Lower leg skin (tissue), 3 donors: ENCODE measurements at regions not wholly inside any gene's neighbourhood (a gene's known extent, or its start where the extent isn't known, plus 50 kb on each side); places are given as distances from the start of the nearest gene placed in this dataset.

Source experiments
- CTCF ChIP-seq, 3 donors: fragments of 450-650 bp; IDR thresholded peaks; one replicate each; pipeline ENCODE4 v1.5.1; 2016; ENCODE audit warnings: antibody characterized with exemption in 3 of 3, mild to moderate bottlenecking in 3 of 3, moderate library complexity in 2 of 3
- POLR2A ChIP-seq, 2 donors: fragments of 450-650 bp; IDR thresholded peaks; one replicate each; pipeline ENCODE4 v1.6.1; 2016 to 2017; ENCODE audit warnings: antibody characterized with exemption in 2 of 2, mild to moderate bottlenecking in 1 of 2, moderate library complexity in 1 of 2

- no peak for TF ChIP-seq CTCF (IDR thresholded peaks at IDR 0.05)
- no peak for TF ChIP-seq POLR2A (IDR thresholded peaks at IDR 0.05)
Observed at GRCh38 chr7:69377191-69377590, 221.1 kb upstream of the AUTS2 start.
